NB4 (cell line): ENCODE measurements at regions not wholly inside any gene's neighbourhood (a gene's known extent, or its start where the extent isn't known, plus 50 kb on each side); places are given as distances from the start of the nearest gene placed in this dataset.
"Not testable (repeated sequence)": the region's sequence is repeated elsewhere in the genome, so short reads cannot be mapped to it uniquely, and the experiment has no call there.

Experiments
- POLR2A ChIP-seq: IDR thresholded peaks from 2 replicates; pipeline ENCODE4 v1.6.1; 2011; ENCODE audit warnings: mild to moderate bottlenecking; ENCODE audit not compliant: insufficient read length; ENCODE audit errors: extremely low read depth
- TF ChIP-seq, protein P1 (sequence below): IDR thresholded peaks from one replicate; pipeline ENCODE4 v1.5.1; 2012; ENCODE audit warnings: low read depth, low read length
- TF ChIP-seq, protein P2 (sequence below): IDR thresholded peaks from 2 replicates; pipeline ENCODE4 v1.6.1; 2011; ENCODE audit warnings: low read depth, low read length

DNA sequence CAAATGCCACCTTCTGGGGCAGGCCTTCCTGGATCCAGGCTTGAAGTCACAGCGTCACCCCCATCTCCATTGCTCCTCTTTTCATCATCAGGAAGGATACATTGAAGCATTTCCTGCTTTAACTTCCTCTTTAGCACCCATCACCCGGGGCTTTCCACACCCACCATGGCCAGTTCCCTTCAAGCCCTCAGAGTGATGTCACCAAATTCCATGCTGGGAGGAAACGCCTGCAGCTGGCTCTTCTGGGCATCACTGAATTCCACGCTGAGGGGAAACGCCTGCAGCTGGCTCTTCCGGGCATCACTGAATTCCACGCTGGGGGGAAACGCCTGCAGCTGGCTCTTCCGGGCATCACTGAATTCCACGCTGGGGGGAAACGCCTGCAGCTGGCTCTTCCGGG is 354.6 kb downstream of the SMOC2 start:
- TF ChIP-seq, protein P1, sequence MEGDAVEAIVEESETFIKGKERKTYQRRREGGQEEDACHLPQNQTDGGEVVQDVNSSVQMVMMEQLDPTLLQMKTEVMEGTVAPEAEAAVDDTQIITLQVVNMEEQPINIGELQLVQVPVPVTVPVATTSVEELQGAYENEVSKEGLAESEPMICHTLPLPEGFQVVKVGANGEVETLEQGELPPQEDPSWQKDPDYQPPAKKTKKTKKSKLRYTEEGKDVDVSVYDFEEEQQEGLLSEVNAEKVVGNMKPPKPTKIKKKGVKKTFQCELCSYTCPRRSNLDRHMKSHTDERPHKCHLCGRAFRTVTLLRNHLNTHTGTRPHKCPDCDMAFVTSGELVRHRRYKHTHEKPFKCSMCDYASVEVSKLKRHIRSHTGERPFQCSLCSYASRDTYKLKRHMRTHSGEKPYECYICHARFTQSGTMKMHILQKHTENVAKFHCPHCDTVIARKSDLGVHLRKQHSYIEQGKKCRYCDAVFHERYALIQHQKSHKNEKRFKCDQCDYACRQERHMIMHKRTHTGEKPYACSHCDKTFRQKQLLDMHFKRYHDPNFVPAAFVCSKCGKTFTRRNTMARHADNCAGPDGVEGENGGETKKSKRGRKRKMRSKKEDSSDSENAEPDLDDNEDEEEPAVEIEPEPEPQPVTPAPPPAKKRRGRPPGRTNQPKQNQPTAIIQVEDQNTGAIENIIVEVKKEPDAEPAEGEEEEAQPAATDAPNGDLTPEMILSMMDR = not testable (repeated sequence)
- TF ChIP-seq, protein P2, sequence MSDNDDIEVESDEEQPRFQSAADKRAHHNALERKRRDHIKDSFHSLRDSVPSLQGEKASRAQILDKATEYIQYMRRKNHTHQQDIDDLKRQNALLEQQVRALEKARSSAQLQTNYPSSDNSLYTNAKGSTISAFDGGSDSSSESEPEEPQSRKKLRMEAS = not testable (repeated sequence)
- not testable (repeated sequence) for TF ChIP-seq POLR2A
